ENCODE measurements at regions not wholly inside any gene's neighbourhood (a gene's known extent, or its start where the extent isn't known, plus 50 kb on each side); places are given as distances from the start of the nearest gene placed in this dataset.
"Not testable (repeated sequence)": the region's sequence is repeated elsewhere in the genome, so short reads cannot be mapped to it uniquely, and the experiment has no call there.

DNA sequence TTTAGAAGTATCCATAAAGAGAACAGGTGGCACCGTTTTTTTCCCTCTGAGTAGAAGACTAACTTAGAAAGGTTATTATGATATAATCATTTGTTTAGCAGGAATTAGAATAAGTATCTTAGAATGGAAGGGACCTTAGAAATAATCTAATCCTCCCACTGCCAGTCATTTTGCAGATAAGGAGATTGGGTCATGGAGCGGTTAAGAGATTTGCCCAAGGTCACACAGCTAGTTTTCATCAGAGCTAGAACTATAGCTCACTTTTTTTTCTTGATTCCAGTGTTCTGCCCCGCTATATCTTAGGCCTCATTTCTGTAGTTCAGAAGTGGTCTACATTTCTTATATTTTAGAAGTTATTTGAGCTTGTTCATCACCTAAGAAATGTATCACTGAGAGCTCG is 139.6 kb downstream of the PRL start:
- no peaks in the 10 kb centered on the region for H3K27me3 ChIP-seq (ENCODE audit: control insufficient read depth, insufficient read depth, low read length)
- H3K27ac ChIP-seq (ENCODE audit: low read length): no peak overlapping the region
- no peak overlapping the region for H3K4me3 ChIP-seq (ENCODE audit: low read length)
- H3K9me3 ChIP-seq (ENCODE audit: control insufficient read depth, insufficient read depth, low read length): no peaks in the 10 kb centered on the region
- DNase-seq (ENCODE audit: low read depth, low spot score): no peak
- H3K36me3 ChIP-seq (ENCODE audit: control insufficient read depth, insufficient read depth, low read length): no peaks in the 10 kb centered on the region; the same call in 1 of the 2 replicates
- WGBS (ENCODE audit: insufficient coverage, insufficient read length): no CpG with 5 or more reads among the region's 4 CpGs
- H3K4me1 ChIP-seq (ENCODE audit: control insufficient read depth, insufficient read depth, low read length): no peaks in the 10 kb centered on the region

DNA sequence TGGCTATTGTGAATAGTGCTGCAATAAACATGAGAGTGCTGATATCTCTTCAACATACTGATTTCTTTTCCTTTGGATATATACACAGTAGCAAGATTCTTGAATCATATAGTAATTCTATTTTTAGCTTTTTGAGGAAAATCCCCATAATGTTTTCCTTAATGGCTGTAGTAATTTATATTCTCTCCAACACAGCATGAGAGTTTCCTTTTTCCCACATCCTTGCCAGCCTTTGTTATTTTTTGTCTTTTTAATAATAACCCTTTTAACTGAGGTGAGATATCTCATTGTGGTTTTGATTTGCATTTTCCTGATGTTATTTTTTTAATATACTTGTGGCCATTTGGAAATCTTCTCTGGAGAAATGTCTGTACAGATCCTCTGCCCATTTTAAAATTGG is 132.6 kb downstream of the PRL start:
- DNase-seq (ENCODE audit: low read depth, low spot score): no peak
- no peaks in the 10 kb centered on the region for H3K4me1 ChIP-seq (ENCODE audit: control insufficient read depth, insufficient read depth, low read length)
- H3K9me3 ChIP-seq (ENCODE audit: control insufficient read depth, insufficient read depth, low read length): no peaks in the 10 kb centered on the region
- H3K4me3 ChIP-seq (ENCODE audit: low read length): no peak overlapping the region
- no peaks in the 10 kb centered on the region; the same call in 1 of the 2 replicates for H3K36me3 ChIP-seq (ENCODE audit: control insufficient read depth, insufficient read depth, low read length)
- no peak overlapping the region for H3K27ac ChIP-seq (ENCODE audit: low read length)
- no peaks in the 10 kb centered on the region for H3K27me3 ChIP-seq (ENCODE audit: control insufficient read depth, insufficient read depth, low read length)

DNA sequence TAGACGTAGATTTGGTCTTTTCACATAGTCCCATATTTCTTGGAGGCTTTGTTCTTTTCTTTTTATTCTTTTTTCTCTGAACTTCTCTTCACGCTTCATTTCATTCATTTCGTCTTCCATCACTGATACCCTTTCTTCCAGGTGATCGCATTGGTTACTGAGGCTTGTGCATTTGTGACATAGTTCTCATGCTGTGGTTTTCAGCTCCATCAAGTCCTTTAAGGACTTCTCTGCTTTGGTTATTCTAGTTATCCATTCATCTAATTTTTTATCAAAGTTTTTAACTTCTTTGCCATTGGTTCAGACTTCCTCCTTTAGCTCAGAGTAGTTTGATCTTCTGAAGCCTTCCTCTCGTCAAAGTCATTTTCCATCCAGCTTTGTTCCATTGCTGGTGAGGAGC is 125.8 kb downstream of the PRL start:
- not testable (repeated sequence) for H3K4me1 ChIP-seq (ENCODE audit: control insufficient read depth, insufficient read depth, low read length); H3K4me3 ChIP-seq (ENCODE audit: low read length); DNase-seq (ENCODE audit: low read depth, low spot score); H3K9me3 ChIP-seq (ENCODE audit: control insufficient read depth, insufficient read depth, low read length); H3K36me3 ChIP-seq (ENCODE audit: control insufficient read depth, insufficient read depth, low read length); H3K27ac ChIP-seq (ENCODE audit: low read length); H3K27me3 ChIP-seq (ENCODE audit: control insufficient read depth, insufficient read depth, low read length)
- WGBS (ENCODE audit: insufficient coverage, insufficient read length): no CpG with 5 or more reads among the region's 5 CpGs

DNA sequence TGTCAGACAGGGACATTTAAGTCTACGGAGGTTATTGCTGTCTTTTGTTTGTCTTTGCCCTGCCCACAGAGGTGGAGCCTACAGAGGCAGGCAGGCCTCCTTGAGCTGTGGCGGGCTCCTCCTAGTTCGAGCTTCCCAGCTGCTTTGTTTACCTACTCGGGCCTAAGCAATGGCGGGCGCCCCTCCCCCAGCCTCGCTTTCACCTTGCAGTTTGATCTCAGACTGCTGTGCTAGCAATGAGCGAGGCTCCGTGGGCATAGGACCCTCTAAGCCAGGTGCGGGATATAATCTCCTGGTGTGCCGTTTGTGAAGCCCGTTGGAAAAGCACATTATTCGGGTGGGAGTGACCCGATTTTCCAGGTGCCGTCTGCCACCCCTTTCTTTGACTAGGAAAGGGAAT is 125.0 kb downstream of the PRL start:
- H3K27ac ChIP-seq (ENCODE audit: low read length); H3K27me3 ChIP-seq (ENCODE audit: control insufficient read depth, insufficient read depth, low read length); H3K4me3 ChIP-seq (ENCODE audit: low read length); H3K4me1 ChIP-seq (ENCODE audit: control insufficient read depth, insufficient read depth, low read length); H3K36me3 ChIP-seq (ENCODE audit: control insufficient read depth, insufficient read depth, low read length); DNase-seq (ENCODE audit: low read depth, low spot score); H3K9me3 ChIP-seq (ENCODE audit: control insufficient read depth, insufficient read depth, low read length): not testable (repeated sequence)
- no CpG with 5 or more reads among the region's 15 CpGs for WGBS (ENCODE audit: insufficient coverage, insufficient read length)

DNA sequence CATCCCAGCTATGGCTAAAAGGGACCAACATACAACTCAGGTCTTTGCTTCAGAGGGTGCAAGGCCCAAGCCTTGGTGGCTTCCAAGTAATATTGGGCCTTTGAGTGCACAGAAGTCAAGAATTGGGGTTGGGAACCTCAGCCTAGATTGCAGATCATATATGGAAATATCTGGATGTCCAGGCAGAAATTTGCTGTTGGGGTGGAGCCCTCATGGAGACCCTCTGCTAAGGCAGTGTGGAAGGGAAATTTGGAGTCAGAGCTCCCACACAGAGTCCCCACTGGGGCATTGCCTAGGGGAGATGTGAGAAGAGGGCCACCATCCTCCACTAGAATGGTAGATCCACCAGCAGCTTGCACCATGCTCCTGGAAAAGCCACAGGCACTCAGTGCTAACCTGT is 123.5 kb downstream of the PRL start:
- Histone ChIP-seq H3K9me3 (ENCODE audit: control insufficient read depth, insufficient read depth, low read length) (peaks cover 6% of the 10 kb centered on the region), H3K36me3 (ENCODE audit: control insufficient read depth, insufficient read depth, low read length) (no peaks in the 10 kb centered on the region), H3K27ac (ENCODE audit: low read length) (no peak overlapping the region), H3K4me1 (ENCODE audit: control insufficient read depth, insufficient read depth, low read length) (no peaks in the 10 kb centered on the region), H3K27me3 (ENCODE audit: control insufficient read depth, insufficient read depth, low read length) (no peaks in the 10 kb centered on the region), H3K4me3 (ENCODE audit: low read length) (no peak overlapping the region)
- no peak for DNase-seq (ENCODE audit: low read depth, low spot score)

DNA sequence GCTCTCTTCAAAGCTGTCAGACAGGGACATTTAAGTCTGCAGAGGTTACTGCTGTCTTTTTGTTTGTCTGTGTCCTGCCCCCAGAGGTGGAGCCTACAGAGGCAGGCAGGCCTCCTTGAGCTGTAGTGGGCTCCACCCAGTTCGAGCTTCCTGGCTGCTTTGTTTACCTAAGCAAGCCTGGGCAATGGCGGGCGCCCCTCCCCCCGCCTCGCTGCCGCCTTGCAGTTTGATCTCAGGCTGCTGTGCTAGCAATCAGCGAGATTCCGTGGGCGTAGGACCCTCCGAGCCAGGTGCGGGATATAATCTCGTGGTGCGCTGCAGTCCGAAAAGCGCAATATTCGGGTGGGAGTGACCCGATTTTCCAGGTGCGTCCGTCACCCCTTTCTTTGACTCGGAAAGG is 116.6 kb downstream of the PRL start:
- not testable (repeated sequence) for H3K9me3 ChIP-seq (ENCODE audit: control insufficient read depth, insufficient read depth, low read length); H3K36me3 ChIP-seq (ENCODE audit: control insufficient read depth, insufficient read depth, low read length); H3K4me3 ChIP-seq (ENCODE audit: low read length); H3K27ac ChIP-seq (ENCODE audit: low read length); H3K4me1 ChIP-seq (ENCODE audit: control insufficient read depth, insufficient read depth, low read length); H3K27me3 ChIP-seq (ENCODE audit: control insufficient read depth, insufficient read depth, low read length); DNase-seq (ENCODE audit: low read depth, low spot score)
- WGBS (ENCODE audit: insufficient coverage, insufficient read length): no CpG with 5 or more reads among the region's 20 CpGs

DNA sequence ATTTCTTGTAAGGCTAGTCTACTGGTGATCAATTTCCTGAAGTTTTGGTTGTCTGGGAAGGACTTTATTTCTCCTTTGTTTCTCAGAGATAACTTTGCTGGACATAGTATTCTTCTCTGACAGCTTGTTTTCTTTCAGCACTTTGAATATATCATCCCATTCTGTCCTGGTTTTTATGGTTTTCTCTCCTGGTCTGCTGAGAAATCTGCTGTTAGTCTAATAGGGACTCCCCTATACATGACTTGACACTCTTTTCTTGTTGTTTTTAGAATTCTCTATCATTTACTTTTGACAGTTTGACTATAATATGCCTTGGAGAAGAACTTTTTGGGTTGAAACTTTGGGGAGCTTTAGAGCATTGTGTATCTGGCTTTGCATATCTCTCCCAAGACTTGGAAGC is 112.5 kb downstream of the PRL start:
- H3K36me3 ChIP-seq (ENCODE audit: control insufficient read depth, insufficient read depth, low read length): no peaks in the 10 kb centered on the region
- no peak for DNase-seq (ENCODE audit: low read depth, low spot score)

DNA sequence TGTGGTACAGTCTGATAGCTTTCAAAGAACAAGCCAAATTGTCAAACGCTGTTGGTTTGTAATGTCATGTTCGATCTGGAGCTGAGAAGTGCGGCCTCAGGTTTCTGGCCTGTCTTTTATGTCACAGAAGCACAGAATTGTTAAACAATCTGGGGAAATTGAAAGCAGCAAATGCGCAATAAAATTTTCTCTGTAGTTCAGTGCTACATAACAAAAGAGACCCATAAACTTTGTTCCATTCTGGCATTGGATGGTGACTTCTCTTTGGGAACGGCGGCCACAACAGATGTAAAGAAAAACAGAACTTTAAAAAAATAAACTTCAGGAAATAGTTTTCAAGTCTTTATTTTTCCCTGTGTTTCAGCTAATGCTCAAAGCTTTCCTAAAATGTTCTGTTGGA is 106.9 kb downstream of the PRL start:
- no CpG with 5 or more reads among the region's 6 CpGs for WGBS (ENCODE audit: insufficient coverage, insufficient read length)
- H3K27ac ChIP-seq (ENCODE audit: low read length): no peak overlapping the region
- H3K4me1 ChIP-seq (ENCODE audit: control insufficient read depth, insufficient read depth, low read length): no peaks in the 10 kb centered on the region; the same call in 1 of the 2 replicates
- no peaks in the 10 kb centered on the region for H3K27me3 ChIP-seq (ENCODE audit: control insufficient read depth, insufficient read depth, low read length)
- H3K4me3 ChIP-seq (ENCODE audit: low read length): no peak overlapping the region
- H3K36me3 ChIP-seq (ENCODE audit: control insufficient read depth, insufficient read depth, low read length): no peaks in the 10 kb centered on the region
- no peaks in the 10 kb centered on the region for H3K9me3 ChIP-seq (ENCODE audit: control insufficient read depth, insufficient read depth, low read length)
- no peak for DNase-seq (ENCODE audit: low read depth, low spot score)

More for the DNA sequence above, 112.5 kb downstream of the PRL start:
- H3K27ac ChIP-seq (ENCODE audit: low read length): no peak overlapping the region
- no peaks in the 10 kb centered on the region for H3K9me3 ChIP-seq (ENCODE audit: control insufficient read depth, insufficient read depth, low read length)
- no peaks in the 10 kb centered on the region for H3K4me1 ChIP-seq (ENCODE audit: control insufficient read depth, insufficient read depth, low read length)
- H3K27me3 ChIP-seq (ENCODE audit: control insufficient read depth, insufficient read depth, low read length): no peaks in the 10 kb centered on the region
- H3K4me3 ChIP-seq (ENCODE audit: low read length): no peak overlapping the region

DNA sequence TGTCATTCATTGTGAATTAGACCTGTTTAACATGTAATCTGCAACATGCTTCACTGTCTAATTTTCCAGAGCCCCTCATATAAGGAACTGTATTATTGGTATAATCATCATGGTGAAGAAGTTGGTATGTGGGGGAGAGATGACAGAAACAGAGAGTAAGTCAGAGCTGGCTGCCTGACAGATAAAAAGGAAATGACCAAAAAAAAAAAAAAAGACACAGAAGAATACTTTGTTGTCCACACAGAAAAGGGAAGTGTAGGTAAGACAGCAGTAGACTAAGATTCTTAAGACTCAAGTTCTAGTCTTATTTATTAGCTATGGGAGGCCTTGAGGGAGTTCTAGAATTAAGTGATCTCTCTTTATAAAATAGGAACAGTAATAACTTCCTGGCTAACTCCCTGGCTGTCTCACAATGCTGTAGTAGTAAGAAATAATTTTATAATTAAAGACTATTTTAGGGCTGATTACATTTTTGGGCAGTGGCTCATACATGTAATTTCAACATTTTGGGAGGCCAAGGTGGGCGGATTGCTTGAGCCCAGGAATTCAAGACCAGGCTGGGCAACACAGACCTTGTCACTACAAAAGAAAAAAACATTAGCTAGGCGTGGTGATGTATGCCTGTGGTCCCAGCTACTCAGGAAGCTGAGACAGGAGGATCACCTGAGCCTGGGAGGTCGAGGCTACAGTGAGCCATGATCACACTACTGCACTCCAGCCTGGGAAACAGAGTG is 102.5 kb downstream of the PRL start:
- H3K4me3 ChIP-seq (ENCODE audit: low read length): no peak overlapping the region
- no peaks in the 10 kb centered on the region for H3K27me3 ChIP-seq (ENCODE audit: control insufficient read depth, insufficient read depth, low read length)
- H3K4me1 ChIP-seq (ENCODE audit: control insufficient read depth, insufficient read depth, low read length): no peaks in the 10 kb centered on the region; the same call in 1 of the 2 replicates
- no peak for DNase-seq (ENCODE audit: low read depth, low spot score)
- 0 out of 2 replicates have a peak, but pooled peaks cover 2% of the 10 kb centered on the region for H3K36me3 ChIP-seq (ENCODE audit: control insufficient read depth, insufficient read depth, low read length)
- no peaks in the 10 kb centered on the region for H3K9me3 ChIP-seq (ENCODE audit: control insufficient read depth, insufficient read depth, low read length)
- no CpG with 5 or more reads among the region's 3 CpGs for WGBS (ENCODE audit: insufficient coverage, insufficient read length)
- H3K27ac ChIP-seq (ENCODE audit: low read length): no peak overlapping the region

DNA sequence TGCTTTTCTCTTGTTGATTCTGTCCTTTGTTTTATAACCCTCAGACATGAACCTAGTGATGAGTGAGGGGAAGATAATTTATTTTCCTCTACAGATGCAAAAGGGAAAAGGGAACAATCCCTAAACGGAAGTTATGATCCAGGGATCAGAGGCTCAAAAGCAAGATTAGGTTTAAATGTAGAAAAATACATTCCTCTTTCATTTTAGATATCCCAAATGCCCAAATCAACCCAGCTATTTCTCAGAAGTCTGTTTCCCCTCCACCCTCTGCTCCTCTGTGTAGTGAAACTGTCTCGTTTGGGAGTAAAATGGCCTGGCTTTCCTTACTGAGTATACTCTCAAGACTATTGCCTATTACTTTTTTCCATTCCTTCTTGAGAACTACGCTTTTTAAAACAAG is 97.1 kb downstream of the PRL start:
- no CpG with 5 or more reads among the region's 3 CpGs for WGBS (ENCODE audit: insufficient coverage, insufficient read length)

DNA sequence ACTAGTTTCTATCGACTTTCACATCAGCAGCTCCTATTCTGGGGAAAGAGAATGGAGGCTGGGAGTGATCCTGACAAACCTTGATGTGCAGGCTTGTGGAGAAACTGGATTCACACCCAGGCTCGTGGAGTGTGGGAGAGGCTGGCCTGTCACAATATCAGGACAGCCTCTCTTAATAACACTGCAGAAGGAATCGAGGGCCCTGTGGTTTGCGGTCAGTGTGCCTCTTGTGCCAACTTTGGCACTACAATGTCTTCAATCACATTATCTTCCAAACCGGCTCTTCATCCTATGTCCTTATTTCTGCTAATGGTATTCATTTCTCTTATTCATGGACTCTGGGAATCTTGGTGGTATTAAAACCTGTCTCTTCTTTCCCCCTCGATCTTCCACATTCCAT is 92.7 kb downstream of the PRL start:
- no peaks in the 10 kb centered on the region for H3K36me3 ChIP-seq (ENCODE audit: control insufficient read depth, insufficient read depth, low read length)
- H3K4me1 ChIP-seq (ENCODE audit: control insufficient read depth, insufficient read depth, low read length): peaks cover 1% of the 10 kb centered on the region; the same call in 1 of the 2 replicates
- no peak overlapping the region for H3K27ac ChIP-seq (ENCODE audit: low read length)
- no CpG with 5 or more reads among the region's 6 CpGs for whole genome bisulfite sequencing (ENCODE audit: insufficient coverage, insufficient read length)
- H3K4me3 ChIP-seq (ENCODE audit: low read length): no peak overlapping the region
- no peaks in the 10 kb centered on the region for H3K27me3 ChIP-seq (ENCODE audit: control insufficient read depth, insufficient read depth, low read length)
- no peaks in the 10 kb centered on the region for H3K9me3 ChIP-seq (ENCODE audit: control insufficient read depth, insufficient read depth, low read length)
- DNase-seq (ENCODE audit: low read depth, low spot score): no peak

More for the DNA sequence above, 97.1 kb downstream of the PRL start:
- H3K36me3 ChIP-seq (ENCODE audit: control insufficient read depth, insufficient read depth, low read length): 0 out of 2 replicates have a peak, but pooled peaks cover 2% of the 10 kb centered on the region
- peaks cover 1% of the 10 kb centered on the region; the same call in 1 of the 2 replicates for H3K4me1 ChIP-seq (ENCODE audit: control insufficient read depth, insufficient read depth, low read length)
- no peaks in the 10 kb centered on the region for H3K27me3 ChIP-seq (ENCODE audit: control insufficient read depth, insufficient read depth, low read length)
- no peaks in the 10 kb centered on the region for H3K9me3 ChIP-seq (ENCODE audit: control insufficient read depth, insufficient read depth, low read length)
- no peak overlapping the region for H3K27ac ChIP-seq (ENCODE audit: low read length)
- DNase-seq (ENCODE audit: low read depth, low spot score): no peak
- no peak overlapping the region for H3K4me3 ChIP-seq (ENCODE audit: low read length)
